KBM-7 (cell line): ENCODE measurements at regions not wholly inside any gene's neighbourhood (a gene's known extent, or its start where the extent isn't known, plus 50 kb on each side); places are given as distances from the start of the nearest gene placed in this dataset.

ENCODE experiments used
- DNase-seq: peaks from one replicate; pipeline ENCODE4 v3.0.0-alpha.2; 2015
- in situ Hi-C: fragments of 300-500 bp; cut with MboI; formaldehyde crosslinking; loops from 2 replicates; pipeline ENCODE4 v1.14.3; 2020; ENCODE audit warnings: low sequenced_read_pairs, low pct_unique_long_range_greater_than_20kb, mixed read lengths

DNA sequence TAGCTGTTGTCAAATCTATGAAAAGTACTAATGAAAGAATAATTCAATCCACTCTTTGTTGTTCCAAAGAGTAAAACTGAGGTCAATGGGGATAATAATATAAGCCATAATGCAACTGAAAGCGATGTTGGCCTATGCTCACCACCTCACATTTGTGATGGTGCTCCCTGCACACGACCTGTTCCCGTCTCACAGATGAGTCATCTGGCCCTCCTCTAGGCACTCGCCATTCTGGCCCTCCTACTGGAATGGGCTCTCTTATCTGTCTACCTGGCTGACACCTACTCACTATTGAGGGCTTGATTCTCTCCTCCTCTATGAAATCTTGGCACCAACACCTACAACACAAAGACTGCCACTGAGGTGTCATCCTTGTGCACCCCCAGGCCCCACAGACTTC is 585.9 kb upstream of the ID2 start:
- in situ Hi-C loops: no loop called here
- DNase-seq: no peak

DNA sequence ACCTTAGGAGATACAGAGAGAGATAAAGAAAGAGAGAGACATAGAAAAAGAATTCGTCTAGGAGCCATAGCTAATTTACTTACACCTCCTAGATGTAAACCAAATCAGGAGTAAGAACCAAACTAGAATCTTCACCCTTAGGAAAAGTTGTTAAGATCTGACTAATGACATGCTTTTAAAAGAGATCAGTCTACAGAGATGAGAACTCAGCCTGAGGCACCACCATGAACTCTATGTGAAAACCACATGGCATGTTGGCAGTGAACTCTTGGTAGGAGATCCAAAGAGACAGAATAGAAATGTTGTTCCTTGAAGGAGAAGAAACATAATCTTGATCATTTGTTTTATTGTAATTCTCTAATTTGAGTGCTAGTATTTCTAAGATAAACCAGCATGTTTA is 585.4 kb upstream of the ID2 start:
- in situ Hi-C loops: no loop called here
- DNase-seq: no peak

DNA sequence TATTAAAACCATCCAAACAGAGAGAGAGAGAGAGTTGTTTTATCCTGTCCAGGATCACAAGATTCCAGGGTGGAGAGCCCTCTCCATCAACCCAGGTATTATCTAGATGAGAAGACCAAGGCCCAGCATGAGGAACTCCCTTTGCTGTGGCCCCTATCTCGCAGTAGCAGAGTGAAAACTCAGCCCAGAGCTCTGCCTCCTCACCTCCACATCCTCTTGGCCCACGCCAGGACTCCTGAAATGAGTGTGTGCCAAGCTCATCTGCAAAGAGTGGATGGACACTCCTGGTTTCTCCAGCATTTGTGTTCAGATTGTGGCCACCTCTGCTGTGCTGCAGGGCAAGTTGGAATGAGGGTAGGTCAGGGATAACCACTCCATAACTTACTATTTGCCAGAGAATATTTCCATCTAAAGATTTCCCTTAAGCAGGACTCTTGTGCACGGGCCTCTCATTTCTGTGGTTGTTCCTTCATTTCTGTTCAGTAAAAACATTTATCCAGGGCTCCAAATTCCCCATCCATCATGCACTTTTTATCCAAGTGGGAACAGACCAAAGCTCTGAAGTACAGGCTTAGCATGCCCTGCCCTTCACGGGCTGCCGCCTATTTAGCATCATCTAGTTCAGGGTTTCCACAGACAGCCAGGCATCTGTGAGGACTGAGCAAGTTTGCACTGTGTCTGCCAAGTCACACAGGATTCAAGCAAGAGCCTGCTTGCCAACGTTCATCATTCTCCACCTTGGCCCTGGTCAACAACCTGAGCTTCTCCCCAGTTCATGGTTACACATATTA is 583.2 kb upstream of the ID2 start:
- DNase-seq: no peak
- in situ Hi-C loops: no loop called here

DNA sequence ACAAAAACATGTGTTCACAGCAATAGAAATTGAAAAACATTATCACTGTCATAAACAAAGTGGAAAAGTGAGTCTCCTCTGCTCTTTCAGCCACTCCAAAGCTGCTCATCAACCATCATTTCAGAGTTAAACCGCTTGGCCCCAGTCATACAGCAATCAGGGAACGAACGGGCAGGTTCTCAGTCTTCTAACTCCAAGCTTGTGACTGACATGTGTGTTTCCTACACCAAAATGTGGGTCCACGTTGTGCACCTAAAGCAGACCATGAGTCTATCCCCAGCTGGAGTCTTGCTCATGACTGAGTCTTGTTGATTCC is 582.6 kb upstream of the ID2 start:
- in situ Hi-C loops: no loop called here
- no peak for DNase-seq

DNA sequence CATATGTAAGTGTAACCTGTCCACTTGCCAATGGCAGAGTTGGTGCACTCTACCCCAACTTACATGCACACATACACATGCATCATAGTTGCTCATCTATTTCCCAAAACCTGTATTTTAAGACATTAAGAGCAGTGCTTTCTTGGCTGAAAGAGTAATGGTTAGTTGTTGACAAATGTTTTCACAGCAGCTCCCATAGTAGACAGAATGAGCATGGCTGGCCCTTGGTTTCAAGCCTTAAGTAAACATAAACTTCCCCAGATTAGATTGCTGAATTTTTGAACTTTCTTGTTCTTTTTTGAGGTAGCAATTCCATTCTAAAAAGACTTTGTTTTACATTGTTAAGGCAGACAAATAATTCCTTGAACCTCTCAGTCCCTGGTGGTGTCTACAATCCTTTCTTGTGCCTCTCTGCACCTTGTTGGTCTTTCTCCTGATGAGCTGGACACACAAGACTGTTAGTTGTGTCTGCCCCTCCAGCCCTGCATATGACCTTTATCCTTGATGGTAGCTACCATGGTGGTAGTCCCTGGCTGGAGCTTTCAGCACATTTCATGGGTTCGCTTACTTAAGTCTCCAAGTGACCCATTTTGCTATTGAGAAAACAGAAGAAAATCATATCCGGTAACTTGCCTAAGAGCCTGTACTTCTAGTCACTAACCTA is 580.1 kb upstream of the ID2 start:
- in situ Hi-C loops: no loop called here
- no peak for DNase-seq

DNA sequence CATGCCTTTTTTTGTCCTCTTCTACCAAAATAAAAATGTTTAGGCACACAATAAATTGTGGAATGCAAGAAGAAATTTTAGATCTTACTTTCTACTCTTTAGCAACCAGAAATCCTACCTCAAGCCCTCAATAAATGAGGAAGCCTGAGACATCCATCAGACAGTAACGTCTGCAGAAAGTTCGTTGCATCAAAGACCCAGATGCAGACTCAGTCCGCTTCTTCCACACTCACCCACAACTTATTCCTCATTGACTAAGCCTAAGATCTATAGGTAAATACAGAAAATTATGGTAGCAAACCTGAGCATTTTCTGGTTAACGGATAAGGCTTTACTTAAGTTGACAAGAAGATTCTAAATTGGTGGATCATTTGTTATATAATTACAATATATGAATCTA is 579.4 kb upstream of the ID2 start:
- in situ Hi-C loops: no loop called here
- DNase-seq: no peak

DNA sequence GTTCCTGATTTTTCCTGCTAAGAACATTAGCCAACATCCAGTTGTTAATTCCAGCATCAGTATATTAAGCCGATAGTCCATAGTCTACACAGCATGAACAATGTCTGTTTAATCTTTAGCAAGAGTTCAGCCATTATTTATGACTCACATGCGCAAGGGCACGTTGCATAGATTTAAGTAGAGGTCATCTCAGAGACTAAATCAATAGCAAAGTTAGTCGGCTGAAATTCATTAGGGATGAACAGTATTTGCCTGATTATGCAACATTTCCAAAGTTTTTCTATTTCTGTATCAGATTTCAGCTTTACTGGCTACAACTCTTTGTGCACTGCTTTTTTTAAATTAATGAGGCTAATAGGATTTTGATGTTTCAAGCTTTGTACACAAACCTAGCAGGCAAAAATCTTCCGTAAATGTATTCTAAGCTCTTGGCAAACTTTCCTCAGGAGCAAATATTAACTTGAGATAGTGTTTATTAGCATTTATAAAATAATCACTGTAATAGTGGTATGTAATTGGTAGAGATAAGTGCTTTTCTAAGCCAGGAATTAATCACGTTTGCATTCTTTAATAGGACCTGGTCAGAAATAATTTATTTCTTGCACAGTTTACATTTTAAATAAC is 578.7 kb upstream of the ID2 start:
- DNase-seq: no peak
- in situ Hi-C loops: no loop called here

DNA sequence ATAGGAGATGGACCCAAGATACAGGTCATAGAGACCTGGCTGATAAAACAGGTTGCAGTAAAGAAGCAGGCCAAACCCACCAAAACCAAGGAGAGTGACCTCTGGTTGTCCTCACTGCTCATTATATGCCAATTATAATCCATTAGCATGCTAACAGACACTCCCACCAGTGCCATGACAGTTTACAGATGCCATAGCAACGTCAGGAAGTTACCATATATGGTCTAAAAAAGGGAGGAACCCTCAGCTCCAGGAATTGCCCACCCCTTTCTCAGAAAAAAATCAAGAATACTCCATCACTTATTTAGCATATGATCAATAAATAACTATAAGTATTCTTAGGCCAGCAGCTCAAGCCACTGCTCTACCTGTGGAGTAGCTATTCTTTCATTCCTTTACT is 574.7 kb upstream of the ID2 start:
- DNase-seq: no peak
- in situ Hi-C loops: no loop called here

DNA sequence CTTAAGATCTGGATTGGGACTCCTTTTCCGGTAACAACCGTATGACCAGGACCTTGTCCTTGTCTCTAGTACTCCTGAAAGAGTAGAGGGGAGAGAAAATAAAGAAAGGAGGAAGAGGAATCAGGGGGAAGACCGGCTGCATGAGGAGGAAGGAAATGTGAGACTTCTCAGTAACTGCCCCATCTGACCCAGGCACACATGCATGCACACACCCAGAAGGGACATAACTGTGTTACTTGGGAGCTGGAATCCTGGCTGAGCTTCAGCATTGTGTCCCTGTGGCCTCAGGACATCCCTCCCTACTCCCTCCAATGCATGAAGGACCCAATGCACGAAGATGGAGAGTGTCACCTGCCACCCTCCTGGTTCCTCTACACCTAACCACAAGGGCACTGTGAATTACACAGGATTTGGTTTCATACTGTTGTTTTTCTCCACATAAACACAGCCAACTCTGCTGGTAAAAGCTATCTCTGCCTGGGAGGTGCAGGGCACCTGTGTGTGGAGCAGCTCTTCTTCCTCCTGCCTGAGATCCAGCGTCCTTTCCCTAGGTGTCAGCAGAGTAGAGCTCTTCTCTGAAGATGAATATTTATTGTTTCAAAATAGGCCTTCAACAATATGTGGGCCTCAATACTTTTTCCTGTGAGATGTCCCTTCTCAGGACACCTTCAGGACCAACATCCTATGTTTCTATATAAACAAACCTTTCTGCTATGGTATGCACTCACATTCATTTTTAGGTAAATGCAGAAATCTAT is 574.1 kb upstream of the ID2 start:
- in situ Hi-C loops: no loop called here
- DNase-seq: no peak

DNA sequence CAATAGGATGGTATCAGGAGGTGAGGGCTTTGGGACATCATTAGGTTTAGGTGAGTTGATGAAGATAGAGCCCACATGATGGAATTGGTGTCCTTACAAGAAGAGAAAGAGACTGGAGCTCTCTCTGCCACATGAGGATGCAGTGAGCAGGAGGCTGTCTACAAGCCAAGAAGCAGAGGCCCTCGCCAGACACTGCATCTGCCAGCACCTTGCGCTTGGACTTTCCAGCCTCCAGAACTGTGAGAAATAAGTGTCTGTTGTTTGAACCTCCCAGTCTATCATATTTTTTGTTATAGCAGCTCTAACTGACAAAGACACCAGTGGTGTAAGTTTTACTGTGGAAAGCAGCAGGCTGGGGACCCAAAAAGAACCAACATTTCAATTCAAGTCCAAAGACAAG is 571.1 kb upstream of the ID2 start:
- in situ Hi-C loops: no loop called here
- DNase-seq: no peak

DNA sequence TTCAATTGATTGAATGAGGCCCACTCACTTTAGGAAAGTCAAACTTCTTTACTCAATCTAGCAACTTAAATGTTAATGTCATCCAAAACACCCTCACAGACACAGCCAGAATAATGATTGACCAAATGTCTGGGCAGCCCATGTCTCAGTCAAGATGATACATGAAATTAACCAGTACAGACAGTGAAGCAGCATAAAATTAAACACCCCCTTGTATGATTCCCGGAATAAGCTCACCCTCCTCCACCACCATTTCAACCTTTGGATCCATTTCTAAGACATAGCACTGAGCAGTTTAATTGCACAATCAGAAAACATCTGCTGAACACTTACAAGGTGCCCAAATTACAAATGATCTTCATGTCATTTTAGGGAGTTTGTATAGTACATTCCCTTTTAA is 570.7 kb upstream of the ID2 start:
- in situ Hi-C loops: no loop called here
- DNase-seq: no peak

DNA sequence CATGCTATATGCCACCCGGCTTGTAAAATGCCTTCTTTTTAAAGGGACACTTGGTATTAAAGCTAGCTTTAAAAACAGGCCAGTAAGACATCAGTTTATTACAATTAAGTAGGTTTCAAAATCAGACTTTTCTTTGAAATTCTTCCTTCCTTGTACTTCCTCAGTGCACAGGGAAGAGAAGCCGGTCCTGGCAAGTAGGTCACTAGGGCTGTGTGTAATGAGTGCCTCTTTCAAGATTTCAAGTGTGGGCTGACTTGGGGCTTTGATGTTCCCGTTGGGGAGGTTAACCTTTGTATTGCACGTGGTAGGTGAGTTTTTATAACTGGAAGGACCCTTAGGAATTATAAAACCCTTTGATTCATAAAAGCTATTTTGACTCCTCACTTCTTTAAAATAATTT is 566.4 kb upstream of the ID2 start:
- DNase-seq: no peak
- in situ Hi-C loops: no loop called here

DNA sequence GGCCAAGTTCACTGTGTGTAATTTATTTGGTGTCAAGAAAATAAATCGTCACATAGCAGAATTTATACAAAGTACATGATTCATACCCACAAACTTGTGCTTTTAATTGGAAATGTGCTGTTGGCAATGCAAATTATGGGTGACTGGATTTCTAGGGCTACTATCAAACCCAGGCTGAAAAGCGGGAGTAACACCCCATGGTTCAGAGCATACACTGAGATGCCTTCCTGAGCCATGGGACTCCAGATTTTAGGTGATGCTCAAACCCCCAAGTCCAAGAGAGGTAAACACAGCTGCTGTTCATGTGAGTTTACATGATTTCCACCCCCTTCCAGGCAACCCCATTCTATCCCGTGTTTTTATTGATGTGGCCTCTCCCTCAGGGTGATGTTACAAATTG is 565.9 kb upstream of the ID2 start:
- in situ Hi-C loops: no loop called here
- DNase-seq: no peak

DNA sequence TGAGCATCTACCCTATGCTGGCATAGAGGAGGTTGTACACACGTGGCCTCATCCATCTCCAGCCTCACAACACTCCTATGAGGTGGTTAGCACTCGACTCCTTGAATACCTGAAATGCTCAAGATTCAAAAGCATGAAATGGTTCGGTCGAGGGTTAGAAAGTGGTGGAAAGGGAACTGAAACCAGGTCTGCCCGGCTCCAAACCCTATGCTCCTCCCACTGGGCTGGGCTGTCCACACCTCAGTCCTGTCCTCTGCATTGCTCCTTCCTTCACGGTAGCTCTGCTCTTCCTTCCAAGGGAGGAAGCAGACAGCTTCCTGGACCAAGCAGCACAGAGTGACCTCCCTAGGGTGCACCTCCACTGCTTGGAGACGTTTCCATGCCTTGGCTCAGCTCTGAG is 565.2 kb upstream of the ID2 start:
- in situ Hi-C loops: no loop called here
- DNase-seq: no peak

DNA sequence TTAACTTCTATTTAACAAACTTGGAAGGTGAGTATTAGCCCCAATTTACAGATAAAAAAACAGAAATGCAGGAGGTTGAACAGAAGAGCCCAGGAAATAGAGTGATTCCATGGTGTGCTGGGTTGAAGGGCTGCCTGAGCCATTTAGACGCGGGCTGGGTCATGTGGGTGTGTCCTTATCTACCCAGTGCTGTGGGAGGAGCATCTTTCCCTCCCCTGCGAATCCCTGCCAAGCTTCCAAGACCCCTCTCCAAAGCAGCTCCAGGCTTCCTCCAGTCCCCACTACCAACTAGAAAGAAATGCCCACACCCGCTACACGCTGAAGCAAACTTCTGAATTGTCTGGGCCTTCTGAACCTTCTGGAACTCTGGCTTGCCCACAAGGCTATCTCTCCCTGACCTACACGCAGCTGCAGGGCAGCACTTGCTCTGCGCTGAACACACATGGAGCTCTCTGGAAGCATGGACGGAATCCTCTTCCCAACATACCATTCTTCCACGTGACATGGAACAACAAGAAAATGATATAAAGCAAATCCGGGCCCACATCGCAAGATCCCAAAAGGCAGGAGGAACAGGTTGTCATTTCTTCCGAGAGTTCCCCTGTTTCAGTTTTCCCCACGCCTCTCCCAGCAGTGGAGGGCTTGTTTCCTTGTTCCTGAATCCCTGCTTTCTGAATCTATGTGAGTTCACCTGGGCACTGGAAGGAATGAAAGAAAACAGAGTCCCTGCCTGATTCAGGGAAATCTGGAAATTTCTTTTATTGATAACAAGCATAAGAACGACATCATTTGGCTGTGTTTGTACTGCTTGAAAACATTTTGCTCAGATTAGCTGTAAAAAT is 562.7 kb upstream of the ID2 start:
- in situ Hi-C loops: no loop called here
- no peak for DNase-seq

DNA sequence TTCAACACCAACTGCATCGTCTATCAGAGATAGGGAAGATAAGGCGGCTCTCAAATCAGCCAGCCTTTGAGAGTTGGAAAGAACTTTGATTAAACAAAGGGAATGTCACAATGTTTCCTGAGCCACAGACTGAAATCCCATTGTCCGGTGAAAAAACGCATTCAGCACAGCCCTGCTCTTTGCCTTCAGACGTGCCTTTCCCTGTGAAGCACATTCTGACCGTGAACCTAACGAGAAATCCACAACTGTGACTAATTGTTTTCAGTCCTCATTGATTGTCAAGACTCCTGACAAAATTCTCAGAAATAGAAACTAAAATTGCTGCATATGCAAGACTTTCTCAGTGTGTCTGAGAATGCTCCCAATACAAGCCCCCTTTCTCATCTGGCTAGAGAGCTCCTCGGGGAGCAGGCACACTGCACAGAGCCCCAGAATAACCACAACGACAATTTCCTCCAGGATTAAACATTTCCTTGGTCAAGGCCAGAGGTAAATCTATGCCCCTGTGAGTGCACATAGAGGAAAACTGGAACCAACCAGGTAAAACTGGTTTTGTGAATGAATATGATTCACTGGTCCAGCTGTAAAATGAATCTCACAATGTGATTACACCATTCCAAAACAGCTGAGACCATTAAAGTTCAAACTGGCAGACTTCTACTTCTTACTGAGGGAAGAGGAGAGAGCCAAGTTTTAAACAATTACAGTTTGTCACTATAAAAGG is 561.9 kb upstream of the ID2 start:
- in situ Hi-C loops: no loop called here
- no peak for DNase-seq

DNA sequence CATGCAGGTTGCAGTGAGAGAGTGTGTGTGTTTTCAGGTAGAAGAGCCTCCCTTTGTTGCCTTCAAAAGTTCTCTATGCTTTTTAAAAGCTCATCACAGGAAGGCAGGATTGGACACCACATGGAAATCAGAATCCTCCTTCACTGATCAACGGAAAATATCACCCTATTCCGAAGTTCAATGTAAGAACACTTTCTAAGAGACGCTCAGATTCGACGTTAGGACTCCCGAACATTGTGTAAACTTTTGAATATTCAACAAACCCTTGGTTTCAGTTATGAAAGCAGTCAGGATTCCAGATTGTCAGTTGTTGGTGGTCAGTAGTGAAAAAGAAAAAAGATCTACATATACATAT is 561.4 kb upstream of the ID2 start:
- in situ Hi-C loops: no loop called here
- DNase-seq: no peak

DNA sequence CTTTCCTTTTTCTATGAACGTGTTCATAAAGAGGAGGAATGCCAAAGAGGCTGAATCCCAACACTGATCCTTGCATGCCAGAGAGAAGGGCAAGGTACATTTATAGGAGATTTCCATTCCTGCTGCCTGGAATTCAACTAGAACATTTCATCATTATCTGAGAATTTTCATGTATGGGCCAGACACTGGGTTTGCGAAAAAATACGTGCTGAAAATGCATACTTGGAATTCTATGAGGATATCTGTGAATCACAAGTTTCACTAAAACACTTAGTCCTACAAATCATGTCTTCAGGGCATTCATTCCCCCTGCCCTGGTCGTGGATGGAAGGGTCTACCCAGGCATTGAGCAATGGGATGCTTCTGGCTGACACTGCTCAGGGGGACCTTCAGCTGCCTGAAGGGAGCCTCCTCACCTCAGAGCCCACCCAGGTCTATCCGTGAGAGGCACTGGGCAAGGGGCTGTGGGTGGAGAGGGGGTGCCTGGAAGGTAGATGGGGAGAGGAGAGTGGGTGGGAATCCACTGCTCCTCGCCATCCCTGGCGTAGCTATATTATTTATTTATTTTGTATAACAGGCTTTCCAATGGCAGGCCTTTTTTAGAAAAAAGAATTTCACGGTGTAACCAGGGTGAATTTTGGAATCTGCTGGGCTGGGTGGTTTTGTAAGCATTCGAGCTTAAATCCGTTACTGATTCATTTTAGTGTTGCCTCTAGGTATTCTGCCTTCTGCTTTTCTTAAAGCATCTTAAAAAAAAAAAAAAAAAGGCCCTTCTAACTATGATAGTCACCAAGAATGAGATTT is 560.6 kb upstream of the ID2 start:
- in situ Hi-C loops: no loop called here
- DNase-seq: no peak
